ENCODE measurements at regions not wholly inside any gene's neighbourhood (a gene's known extent, or its start where the extent isn't known, plus 50 kb on each side); places are given as distances from the start of the nearest gene placed in this dataset.

GRCh38 chr1:53378061-53378460 lies 50.2 kb upstream of the LRP8 start:
- no peak for DNase-seq (ENCODE audit: low read depth in 1 of 2, low spot score in 1 of 2)

DNA sequence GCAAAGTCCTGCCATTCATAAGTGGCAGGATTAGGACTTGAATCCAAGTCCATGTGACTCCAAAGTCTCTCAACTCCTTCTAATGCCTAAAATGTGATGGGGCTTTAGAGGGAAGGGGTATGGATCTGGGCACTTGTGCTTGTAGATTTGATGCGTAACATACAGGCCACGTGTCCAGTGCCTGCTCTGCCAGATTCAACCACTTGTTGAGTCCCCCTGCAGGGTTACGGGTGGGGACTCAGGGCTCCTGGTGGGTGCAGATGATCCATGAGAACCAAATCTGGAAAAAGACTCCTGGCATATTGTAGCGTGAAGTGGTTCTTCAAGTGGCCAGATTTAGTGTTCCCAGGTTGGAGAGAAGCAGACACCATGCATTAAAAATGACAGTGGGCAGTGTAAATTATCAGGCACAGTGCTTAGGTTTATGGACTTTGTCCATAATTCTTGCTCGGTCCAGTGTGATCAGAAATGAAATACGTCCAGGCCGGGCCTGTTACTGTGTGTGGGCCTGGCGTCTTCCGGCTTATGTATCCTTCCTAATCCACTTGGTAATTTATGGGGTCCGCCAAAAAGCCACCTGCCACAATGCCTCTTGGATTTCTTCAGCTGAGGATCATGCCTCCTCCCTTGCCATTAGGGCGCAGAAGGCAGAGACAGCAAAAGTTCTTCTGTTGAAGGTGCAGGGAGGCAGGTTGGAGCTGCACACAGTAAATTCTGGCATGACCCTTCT lies 51.2 kb upstream of the LRP8 start:
- no peak for DNase-seq (ENCODE audit: low read depth in 1 of 2, low spot score in 1 of 2)

DNA sequence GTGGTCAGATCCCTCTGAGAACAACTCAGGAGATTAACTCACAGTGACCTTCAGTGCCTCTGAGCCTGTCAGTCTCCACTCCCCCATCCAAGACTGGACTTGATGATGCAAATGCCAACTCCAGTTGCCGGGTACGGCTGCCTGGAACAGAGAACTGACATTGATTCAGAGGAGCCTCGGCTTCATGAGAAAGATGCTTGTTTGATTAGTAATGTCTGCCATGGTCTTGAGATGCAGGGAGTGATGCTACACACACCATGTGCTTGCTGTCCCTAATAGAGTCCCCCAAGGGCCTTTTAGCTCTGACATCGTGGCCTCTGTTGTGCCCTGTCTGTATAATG lies 51.8 kb upstream of the LRP8 start:
- no peak for DNase-seq (ENCODE audit: low read depth in 1 of 2, low spot score in 1 of 2)

DNA sequence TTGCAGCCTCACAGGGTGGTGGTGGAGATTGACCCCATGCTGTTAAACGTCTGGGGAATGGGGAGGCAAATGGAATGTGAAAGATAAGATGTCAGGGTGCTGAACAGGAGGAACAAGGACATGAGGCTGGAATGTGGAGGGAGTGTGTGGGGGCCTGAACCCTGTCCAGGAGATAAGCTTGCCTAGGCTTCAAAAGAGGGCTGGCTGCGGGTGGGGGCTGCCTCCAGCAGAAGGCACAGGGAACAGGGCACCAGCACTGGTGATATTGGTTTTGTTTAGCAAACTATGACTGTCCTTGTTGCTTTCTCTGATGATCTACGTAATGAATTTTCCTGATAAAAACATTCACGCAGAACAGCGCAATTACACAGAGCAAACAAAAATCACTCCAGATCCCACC lies 52.4 kb upstream of the LRP8 start:
- no peak for DNase-seq (ENCODE audit: low read depth in 1 of 2, low spot score in 1 of 2)

- DNase-seq (ENCODE audit: low read depth in 1 of 2, low spot score in 1 of 2) = no peak
Measured at GRCh38 chr1:53381790-53382401, 54.0 kb upstream of the LRP8 start.

DNA sequence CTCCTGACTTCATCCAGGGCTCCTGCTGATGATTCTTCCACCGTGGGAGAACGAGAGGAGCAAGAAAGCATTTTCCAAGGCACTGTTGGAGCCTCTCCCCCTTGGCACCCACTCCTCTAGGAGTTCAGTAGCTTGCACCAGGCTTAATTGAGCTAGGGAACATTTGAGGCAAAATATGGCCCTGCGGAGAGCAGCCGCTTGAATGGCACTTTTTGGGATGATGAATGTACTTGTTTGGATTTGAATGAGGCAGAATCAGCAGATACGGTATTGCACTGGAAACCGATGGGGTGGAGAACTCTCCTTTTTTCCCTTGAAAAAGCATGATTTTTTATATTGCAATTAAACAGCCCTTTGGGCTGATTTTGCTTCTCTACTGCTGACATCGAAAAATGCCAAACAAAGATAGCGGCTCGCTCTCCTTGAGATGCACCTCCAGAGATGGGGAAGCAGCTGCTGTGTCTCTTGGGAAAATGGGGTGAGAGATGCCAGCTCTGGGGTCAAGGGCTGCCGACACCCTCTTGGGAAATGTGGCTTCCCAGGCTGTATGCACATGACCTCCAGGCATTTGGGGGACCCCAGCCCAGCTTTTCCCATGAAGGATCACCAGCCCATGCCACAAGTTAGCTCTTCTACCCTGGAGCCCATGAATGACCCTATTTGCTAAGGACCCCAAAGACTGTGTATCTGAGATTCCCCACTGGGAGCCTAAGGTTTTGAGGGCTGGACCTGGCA lies 55.4 kb upstream of the LRP8 start:
- no peak for DNase-seq (ENCODE audit: low read depth in 1 of 2, low spot score in 1 of 2)

- no peak for DNase-seq (ENCODE audit: low read depth in 1 of 2, low spot score in 1 of 2)
Measured at GRCh38 chr1:53384796-53385195, 56.9 kb upstream of the LRP8 start.

DNA sequence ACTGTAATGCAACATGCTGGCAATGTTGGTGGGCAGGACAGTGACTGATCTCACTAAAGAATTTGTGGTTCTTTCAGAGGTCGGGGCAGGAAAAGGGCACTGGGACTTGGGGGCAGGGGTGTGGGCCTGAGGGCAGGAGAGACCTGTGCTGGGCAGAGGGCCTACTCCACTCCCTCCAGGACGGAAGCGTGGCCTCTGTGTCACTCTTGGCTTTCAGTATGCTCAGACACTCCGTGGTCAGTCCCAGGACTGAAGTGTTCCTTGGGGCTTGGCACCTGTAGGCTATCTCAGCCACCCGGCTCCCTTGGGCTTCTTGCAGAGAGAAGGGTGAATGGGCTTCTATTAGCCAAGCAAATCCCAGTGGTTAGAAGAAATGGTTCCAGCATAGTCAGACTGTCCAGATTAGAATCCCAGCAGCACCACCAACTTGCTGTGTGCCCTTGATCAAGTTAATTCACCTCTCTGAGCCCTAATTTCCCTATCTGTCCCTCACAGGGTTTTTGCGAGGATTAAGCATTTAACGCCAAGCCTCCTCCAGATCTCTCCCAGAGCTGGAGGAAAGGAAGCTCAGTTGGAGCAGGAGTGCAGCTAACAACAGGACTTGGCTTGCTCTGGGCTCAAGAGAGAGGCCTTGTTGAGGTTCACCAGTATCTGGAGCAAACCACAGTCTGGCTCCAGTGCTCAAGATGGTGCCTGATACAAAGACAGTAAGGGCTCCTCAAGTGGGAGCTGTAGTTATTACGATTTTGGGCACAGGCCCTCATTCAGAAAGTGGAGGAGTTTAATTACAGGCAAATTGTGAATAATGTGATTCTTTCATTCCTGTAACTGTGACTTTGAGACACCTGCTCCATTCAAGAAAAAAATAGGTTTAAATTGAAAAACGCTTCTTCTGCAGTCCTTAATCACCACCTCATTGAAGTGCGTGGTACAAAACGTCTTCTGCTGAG lies 57.7 kb upstream of the LRP8 start:
- DNase-seq (ENCODE audit: low read depth in 1 of 2, low spot score in 1 of 2) = no peak

GRCh38 chr1:53388963-53389362 lies 61.1 kb upstream of the LRP8 start:
- no peak for DNase-seq (ENCODE audit: low read depth in 1 of 2, low spot score in 1 of 2)

GRCh38 chr1:53390261-53390660 lies 62.4 kb upstream of the LRP8 start:
- no peak for DNase-seq (ENCODE audit: low read depth in 1 of 2, low spot score in 1 of 2)

DNA sequence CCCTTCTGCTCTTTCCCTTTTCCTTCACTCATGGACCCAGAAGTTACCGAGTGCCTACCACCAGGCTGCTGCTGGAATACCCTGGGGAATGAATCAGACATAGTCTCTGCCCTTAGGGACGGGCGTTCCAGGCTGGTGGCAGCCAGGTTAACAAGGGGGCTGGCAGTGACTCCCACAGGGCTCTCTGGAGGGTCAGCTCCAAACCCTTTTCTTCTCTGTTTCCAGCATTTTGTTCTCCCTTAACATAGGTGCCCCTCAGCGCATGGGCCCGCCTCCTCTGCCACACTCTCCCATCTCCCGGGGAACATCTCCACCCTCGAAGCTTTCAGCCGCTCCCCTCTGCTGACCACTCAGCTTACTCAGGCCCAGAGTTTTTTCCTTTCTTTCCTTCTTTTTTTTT lies 62.9 kb upstream of the LRP8 start:
- no peak for DNase-seq (ENCODE audit: low read depth in 1 of 2, low spot score in 1 of 2)

GRCh38 chr1:53391296-53391695 lies 63.4 kb upstream of the LRP8 start:
- no peak for DNase-seq (ENCODE audit: low read depth in 1 of 2, low spot score in 1 of 2)

DNA sequence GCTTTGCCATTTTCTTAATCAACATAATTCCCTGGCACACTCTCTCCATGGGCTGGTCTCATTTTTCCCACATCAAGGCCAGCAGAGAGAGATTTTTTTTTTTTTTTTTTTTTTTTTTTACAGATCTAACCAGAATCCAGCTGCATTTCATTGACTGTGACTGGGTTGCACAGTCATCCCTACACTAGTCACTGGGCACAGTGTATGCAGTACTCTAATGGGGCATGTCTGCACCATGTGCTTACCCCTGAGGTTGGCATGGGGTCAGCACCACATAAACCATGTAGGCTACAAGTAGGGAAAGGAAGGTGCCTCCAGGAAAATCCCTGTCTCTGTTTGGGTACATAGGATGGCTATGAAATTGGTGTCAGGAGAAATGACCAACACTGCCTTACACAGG lies 64.1 kb upstream of the LRP8 start:
- no peak for DNase-seq (ENCODE audit: low read depth in 1 of 2, low spot score in 1 of 2)

- DNase-seq (ENCODE audit: low read depth in 1 of 2, low spot score in 1 of 2) = no peak
Measured at GRCh38 chr1:53392460-53392859, 64.6 kb upstream of the LRP8 start.

GRCh38 chr1:53393325-53393792 lies 65.5 kb upstream of the LRP8 start:
- DNase-seq (ENCODE audit: low read depth in 1 of 2, low spot score in 1 of 2) = peak; percentile 57 to 67

DNA sequence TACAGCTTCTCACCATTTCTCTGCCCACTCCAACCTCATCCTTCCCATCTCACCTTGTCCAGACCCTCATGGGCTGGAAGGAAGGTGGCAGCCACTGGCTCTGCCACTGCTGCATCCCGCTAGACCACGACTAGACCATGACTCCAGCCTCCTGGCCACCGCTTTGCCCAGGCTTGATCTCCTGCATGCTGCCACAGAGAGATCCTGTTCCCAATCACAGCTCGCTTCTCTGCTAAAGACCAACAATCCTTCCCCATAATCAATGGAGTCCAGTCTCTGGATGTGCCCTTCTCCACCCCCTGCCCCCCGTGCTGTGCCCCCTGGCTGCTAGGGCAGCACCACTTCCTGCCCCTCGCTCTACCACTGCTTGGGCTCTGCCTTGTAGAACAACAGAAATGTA lies 64.9 kb upstream of the DMRTB1 start:
- no peak for DNase-seq (ENCODE audit: low read depth in 1 of 2, low spot score in 1 of 2)

GRCh38 chr1:53395671-53396215 lies 63.5 kb upstream of the DMRTB1 start:
- no peak for DNase-seq (ENCODE audit: low read depth in 1 of 2, low spot score in 1 of 2)

DNA sequence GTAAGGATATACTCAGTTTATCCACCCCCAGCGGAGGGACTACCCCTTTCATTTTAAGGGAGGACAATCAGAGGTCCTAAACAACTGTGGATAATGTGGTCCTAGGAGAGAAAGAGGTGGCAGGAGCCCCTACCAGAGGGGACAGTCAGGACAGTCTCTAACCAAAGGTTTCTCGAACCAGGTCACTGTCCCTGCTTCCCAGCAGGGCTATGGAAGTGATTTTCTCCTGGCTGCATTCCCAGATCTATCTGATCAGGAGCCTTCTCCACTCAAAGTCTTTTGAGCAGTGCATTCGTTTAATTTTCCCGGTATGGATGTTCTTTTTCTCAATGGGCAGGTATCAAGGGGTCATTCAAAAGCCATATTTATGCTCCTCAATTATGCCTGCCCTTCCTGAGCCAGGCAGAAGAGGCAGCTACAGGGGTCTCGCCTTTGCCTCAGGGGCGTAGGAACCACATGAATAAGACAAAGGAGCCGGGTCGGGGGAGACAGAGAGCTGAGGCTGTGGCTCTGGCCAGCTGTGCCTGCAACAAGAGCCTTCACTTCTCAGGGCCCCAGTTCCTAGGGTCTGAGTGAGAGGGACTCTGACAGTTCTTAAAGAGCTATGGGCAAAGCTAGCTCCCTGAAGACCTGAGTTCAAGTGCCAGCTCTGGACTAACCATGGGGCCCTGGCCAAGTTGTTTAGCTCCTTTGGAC lies 62.5 kb upstream of the DMRTB1 start:
- DNase-seq (ENCODE audit: low read depth in 1 of 2, low spot score in 1 of 2) = no peak

- DNase-seq (ENCODE audit: low read depth in 1 of 2, low spot score in 1 of 2) = no peak
Measured at GRCh38 chr1:53398091-53398490, 61.1 kb upstream of the DMRTB1 start.

GRCh38 chr1:53398576-53399365 lies 60.4 kb upstream of the DMRTB1 start:
- no peak for DNase-seq (ENCODE audit: low read depth in 1 of 2, low spot score in 1 of 2)

All from activated T-helper 1 cell treated with anti-CD3 and anti-CD28 coated beads, Interleukin-2, amount 50 U/mL, for 16 hours (primary cell).